Panc1 (cell line): ENCODE measurements at regions not wholly inside any gene's neighbourhood (a gene's known extent, or its start where the extent isn't known, plus 50 kb on each side); places are given as distances from the start of the nearest gene placed in this dataset.

Experiments
- POLR2AphosphoS5 ChIP-seq: IDR thresholded peaks from 2 replicates; pipeline ENCODE4 v1.6.1; 2012; ENCODE audit warnings: mild to moderate bottlenecking, low read depth, low read length, moderate library complexity
- SIN3A ChIP-seq: IDR thresholded peaks from 2 replicates; pipeline ENCODE4 v1.6.1; 2012; ENCODE audit warnings: low read depth, mild to moderate bottlenecking, low read length, moderate library complexity, borderline replicate concordance; ENCODE audit not compliant: insufficient read depth
- TCF7L2 ChIP-seq: IDR thresholded peaks from 2 replicates; pipeline ENCODE4 v1.6.1; 2011; ENCODE audit warnings: mild to moderate bottlenecking, low read depth, low read length, inconsistent platforms
- TF ChIP-seq, protein P1 (sequence below), 2 experiments: IDR thresholded peaks; 2 replicates each; pipeline ENCODE4 v1.6.1; 2011 to 2012; ENCODE audit warnings: low read depth in 2 of 2, control low read depth in 1 of 2, low read length in 1 of 2, mild to moderate bottlenecking in 1 of 2, moderate library complexity in 1 of 2; ENCODE audit not compliant: insufficient read depth in 1 of 2
- TF ChIP-seq, protein P2 (sequence below): fragments of 450-650 bp; IDR thresholded peaks from 2 replicates; pipeline ENCODE4 v1.5.1; 2017; ENCODE audit warnings: mild to moderate bottlenecking

- TF ChIP-seq TCF7L2 (no peak), SIN3A (no peak), POLR2AphosphoS5 (no peak)
- TF ChIP-seq, protein P1, sequence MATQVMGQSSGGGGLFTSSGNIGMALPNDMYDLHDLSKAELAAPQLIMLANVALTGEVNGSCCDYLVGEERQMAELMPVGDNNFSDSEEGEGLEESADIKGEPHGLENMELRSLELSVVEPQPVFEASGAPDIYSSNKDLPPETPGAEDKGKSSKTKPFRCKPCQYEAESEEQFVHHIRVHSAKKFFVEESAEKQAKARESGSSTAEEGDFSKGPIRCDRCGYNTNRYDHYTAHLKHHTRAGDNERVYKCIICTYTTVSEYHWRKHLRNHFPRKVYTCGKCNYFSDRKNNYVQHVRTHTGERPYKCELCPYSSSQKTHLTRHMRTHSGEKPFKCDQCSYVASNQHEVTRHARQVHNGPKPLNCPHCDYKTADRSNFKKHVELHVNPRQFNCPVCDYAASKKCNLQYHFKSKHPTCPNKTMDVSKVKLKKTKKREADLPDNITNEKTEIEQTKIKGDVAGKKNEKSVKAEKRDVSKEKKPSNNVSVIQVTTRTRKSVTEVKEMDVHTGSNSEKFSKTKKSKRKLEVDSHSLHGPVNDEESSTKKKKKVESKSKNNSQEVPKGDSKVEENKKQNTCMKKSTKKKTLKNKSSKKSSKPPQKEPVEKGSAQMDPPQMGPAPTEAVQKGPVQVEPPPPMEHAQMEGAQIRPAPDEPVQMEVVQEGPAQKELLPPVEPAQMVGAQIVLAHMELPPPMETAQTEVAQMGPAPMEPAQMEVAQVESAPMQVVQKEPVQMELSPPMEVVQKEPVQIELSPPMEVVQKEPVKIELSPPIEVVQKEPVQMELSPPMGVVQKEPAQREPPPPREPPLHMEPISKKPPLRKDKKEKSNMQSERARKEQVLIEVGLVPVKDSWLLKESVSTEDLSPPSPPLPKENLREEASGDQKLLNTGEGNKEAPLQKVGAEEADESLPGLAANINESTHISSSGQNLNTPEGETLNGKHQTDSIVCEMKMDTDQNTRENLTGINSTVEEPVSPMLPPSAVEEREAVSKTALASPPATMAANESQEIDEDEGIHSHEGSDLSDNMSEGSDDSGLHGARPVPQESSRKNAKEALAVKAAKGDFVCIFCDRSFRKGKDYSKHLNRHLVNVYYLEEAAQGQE (IDR thresholded peaks at IDR 0.05; ENCODE audit: insufficient read depth in 1 of 2, low read depth in 2 of 2, low read length in 1 of 2): no peak
- TF ChIP-seq, protein P2, sequence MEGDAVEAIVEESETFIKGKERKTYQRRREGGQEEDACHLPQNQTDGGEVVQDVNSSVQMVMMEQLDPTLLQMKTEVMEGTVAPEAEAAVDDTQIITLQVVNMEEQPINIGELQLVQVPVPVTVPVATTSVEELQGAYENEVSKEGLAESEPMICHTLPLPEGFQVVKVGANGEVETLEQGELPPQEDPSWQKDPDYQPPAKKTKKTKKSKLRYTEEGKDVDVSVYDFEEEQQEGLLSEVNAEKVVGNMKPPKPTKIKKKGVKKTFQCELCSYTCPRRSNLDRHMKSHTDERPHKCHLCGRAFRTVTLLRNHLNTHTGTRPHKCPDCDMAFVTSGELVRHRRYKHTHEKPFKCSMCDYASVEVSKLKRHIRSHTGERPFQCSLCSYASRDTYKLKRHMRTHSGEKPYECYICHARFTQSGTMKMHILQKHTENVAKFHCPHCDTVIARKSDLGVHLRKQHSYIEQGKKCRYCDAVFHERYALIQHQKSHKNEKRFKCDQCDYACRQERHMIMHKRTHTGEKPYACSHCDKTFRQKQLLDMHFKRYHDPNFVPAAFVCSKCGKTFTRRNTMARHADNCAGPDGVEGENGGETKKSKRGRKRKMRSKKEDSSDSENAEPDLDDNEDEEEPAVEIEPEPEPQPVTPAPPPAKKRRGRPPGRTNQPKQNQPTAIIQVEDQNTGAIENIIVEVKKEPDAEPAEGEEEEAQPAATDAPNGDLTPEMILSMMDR: no peak
These were observed 139.1 kb upstream of the MAP3K1 start for GRCh38 chr5:56676091-56676768.
